Adrenal gland (tissue), 9 donors: ENCODE measurements at regions not wholly inside any gene's neighbourhood (a gene's known extent, or its start where the extent isn't known, plus 50 kb on each side); places are given as distances from the start of the nearest gene placed in this dataset.

Experiments
- DNase-seq, 7 donors: peaks; one replicate each; pipeline ENCODE4 v3.0.0-alpha.2; 2019 to 2020
- H3K27ac ChIP-seq, 5 donors: fragments of 200-600 bp; sonication (generic) in 4 of 5; 1 replicate in 3 of 5; 2 replicates in 2 of 5; pipeline versions ENCODE4 v1.5.1 to v1.8.0; 2016 to 2020; ENCODE audit warnings: mild to moderate bottlenecking in 1 of 5
- H3K27me3 ChIP-seq: fragments of 200-600 bp; 2 replicates; pipeline ENCODE4 v1.8.0; 2021
- H3K36me3 ChIP-seq, 2 donors: fragments of 200-600 bp; replicated peaks in 1 of 2; 1 replicate in 1 of 2; 2 replicates in 1 of 2; pipeline versions ENCODE4 v1.5.1 to v1.8.0; 2018 to 2022
- H3K4me1 ChIP-seq, 2 donors: fragments of 200-600 bp; replicated peaks in 1 of 2; 1 replicate in 1 of 2; 2 replicates in 1 of 2; pipeline versions ENCODE4 v1.5.1 to v1.8.0; 2018 to 2021
- H3K4me3 ChIP-seq, 4 donors: fragments of 200-600 bp; sonication (generic) in 3 of 4; one replicate each; pipeline ENCODE4 v1.5.1; 2016 to 2018
- H3K9me3 ChIP-seq, 3 donors: fragments of 200-600 bp; sonication (generic) in 1 of 3; replicated peaks in 1 of 3; 1 replicate in 2 of 3; 2 replicates in 1 of 3; pipeline versions ENCODE4 v1.5.1 to v1.8.0; 2016 to 2021
- CTCF ChIP-seq, 6 experiments: fragments of 450-650 bp in 4 of 6; fragments of 200-600 bp in 2 of 6; sonication (generic) in 1 of 6; IDR thresholded peaks; 1 replicate in 5 of 6; 2 replicates in 1 of 6; pipeline versions ENCODE4 v1.5.1 to v1.8.0; 2016 to 2021; ENCODE audit warnings: antibody characterized with exemption in 6 of 6, mild to moderate bottlenecking in 2 of 6, moderate library complexity in 1 of 6
- POLR2A ChIP-seq, 2 donors: fragments of 450-650 bp; IDR thresholded peaks; one replicate each; pipeline ENCODE4 v1.6.1; 2017; ENCODE audit warnings: antibody characterized with exemption in 2 of 2, mild to moderate bottlenecking in 2 of 2, moderate library complexity in 1 of 2
- WGBS, 4 donors: extraction: QIAGEN DNeasy Blood & Tissue Kit in 2 of 4; methylation state at CpG; one replicate each; pipeline versions ENCODE4 v1.1.5 to v1.1.7; 2013 to 2017; 5-methylcytosine and 5-hydroxymethylcytosine counted together
- intact Hi-C, 2 donors: fragments of 100-400 bp; cut with DNase I; formaldehyde crosslinking; loops; one replicate each; pipeline versions ENCODE4 v1.14.1 to v1.15.0; 2022 to 2023
- donor health status: healthy with polysubstance abuse.
- donor health status: Bipolar disorder and iron deficiency.
- donor health status: DM: yes; HTN: yes; CAD: no.
- donor health status: DM: no; HTN: no; CAD: no.
- donor health status: DM: no; HTN: no; CAD: no.

GRCh38 chr4:147195386-147195785 is 249.7 kb upstream of the TTC29 start:
- TF ChIP-seq CTCF (IDR thresholded peaks at IDR 0.05) (no peak), POLR2A (IDR thresholded peaks at IDR 0.05) (no peak)
- intact Hi-C loops = no loop called here
- no peak overlapping the region for H3K4me3 ChIP-seq
- WGBS, 4 donors = 67 to 80% (median 79%) methylated on average over 2 of the region's 2 CpGs
- no peaks in the 10 kb centered on the region for H3K4me1 ChIP-seq
- H3K27ac ChIP-seq = no peak overlapping the region
- no peaks in the 10 kb centered on the region for H3K27me3 ChIP-seq
- H3K36me3 ChIP-seq = no peaks in the 10 kb centered on the region
- DNase-seq = no peak
- H3K9me3 ChIP-seq = no peaks in the 10 kb centered on the region

GRCh38 chr4:147198411-147199051 is 252.9 kb upstream of the TTC29 start:
- DNase-seq = no peak
- H3K4me1 ChIP-seq = no peaks in the 10 kb centered on the region
- 32 to 46% (median 36%) methylated on average over 4 of the region's 4 CpGs for WGBS, 4 donors
- no peak overlapping the region for H3K4me3 ChIP-seq
- H3K27me3 ChIP-seq = no peaks in the 10 kb centered on the region
- intact Hi-C loops = no loop called here
- TF ChIP-seq CTCF (IDR thresholded peaks at IDR 0.05) = no peak
- no peak overlapping the region for H3K27ac ChIP-seq
- no peaks in the 10 kb centered on the region for H3K36me3 ChIP-seq
- no peaks in the 10 kb centered on the region for H3K9me3 ChIP-seq

- Histone ChIP-seq H3K27me3 (no peaks in the 10 kb centered on the region), H3K27ac (no peak overlapping the region), H3K9me3 (no peaks in the 10 kb centered on the region), H3K4me3 (no peak overlapping the region), H3K4me1 (no peaks in the 10 kb centered on the region), H3K36me3 (no peaks in the 10 kb centered on the region)
- WGBS, 4 donors = 33 to 38% (median 36%) methylated on average over 1 of the region's 1 CpG
- TF ChIP-seq CTCF (IDR thresholded peaks at IDR 0.05) (no peak), POLR2A (IDR thresholded peaks at IDR 0.05) (no peak)
- intact Hi-C loops = no loop called here
- DNase-seq = no peak
Measured at GRCh38 chr4:147201016-147201415, 255.4 kb upstream of the TTC29 start.

- intact Hi-C loops = no loop called here
- TF ChIP-seq CTCF (IDR thresholded peaks at IDR 0.05) = no peak
Measured at GRCh38 chr4:147206807-147207206, 261.1 kb upstream of the TTC29 start.

More at GRCh38 chr4:147206807-147207206, 261.1 kb upstream of the TTC29 start:
- H3K27me3 ChIP-seq = no peaks in the 10 kb centered on the region
- H3K9me3 ChIP-seq = no peaks in the 10 kb centered on the region
- DNase-seq = no peak
- no peak overlapping the region for H3K27ac ChIP-seq
- H3K4me1 ChIP-seq = no peaks in the 10 kb centered on the region
- no peak overlapping the region for H3K4me3 ChIP-seq
- H3K36me3 ChIP-seq = no peaks in the 10 kb centered on the region
